K562 (cell line): ENCODE measurements at regions not wholly inside any gene's neighbourhood (a gene's known extent, or its start where the extent isn't known, plus 50 kb on each side); places are given as distances from the start of the nearest gene placed in this dataset.

Experiments
- ATF3 ChIP-seq, 2 experiments: fragments of 450-650 bp in 1 of 2; sonication (generic) in 1 of 2; formaldehyde crosslinking in 1 of 2; IDR thresholded peaks in 1 of 2; conservative IDR thresholded peaks in 1 of 2; 2 replicates each; pipeline versions ENCODE4 v1.6.1 to v1.8.1; 2016 to 2023; ENCODE audit warnings: mild to moderate bottlenecking in 2 of 2, moderate library complexity in 2 of 2, inconsistent platforms in 1 of 2, missing genetic modification reagents in 1 of 2
- ATF7 ChIP-seq: fragments of 450-650 bp; IDR thresholded peaks from 2 replicates; pipeline ENCODE4 v1.7.1; 2014; ENCODE audit warnings: mild to moderate bottlenecking, moderate library complexity
- CTBP1 ChIP-seq: fragments of 450-650 bp; IDR thresholded peaks from 2 replicates; pipeline ENCODE4 v1.6.1; 2016; ENCODE audit warnings: borderline replicate concordance
- ESRRA ChIP-seq: fragments of 450-650 bp; IDR thresholded peaks from 2 replicates; pipeline ENCODE4 v1.6.1; 2014; ENCODE audit warnings: low read depth, mild to moderate bottlenecking, moderate library complexity, borderline replicate concordance
- GATAD2A ChIP-seq: fragments of 450-650 bp; IDR thresholded peaks from 2 replicates; pipeline ENCODE4 v1.6.1; 2017
- JUND ChIP-seq, 2 experiments: IDR thresholded peaks; 2 replicates in 1 of 2; 3 replicates in 1 of 2; pipeline ENCODE4 v1.6.1; 2011; ENCODE audit warnings: borderline replicate concordance in 2 of 2, low read depth in 2 of 2, low read length in 2 of 2, improper control_type of control experiment in 1 of 2, missing biosample characterization in 1 of 2, missing genetic modification characterization in 1 of 2, missing genetic modification reagents in 1 of 2
- MECOM ChIP-seq: fragments of 250-450 bp; sonication (Bioruptor Pico); IDR thresholded peaks from 2 replicates; pipeline ENCODE4 v1.8.0; 2022; ENCODE audit warnings: inconsistent platforms
- PPARD ChIP-seq: fragments of 250-450 bp; sonication (Bioruptor Pico); IDR thresholded peaks from 2 replicates; pipeline ENCODE4 v1.8.0; 2022; ENCODE audit warnings: inconsistent platforms, mild to moderate bottlenecking, moderate library complexity
- RCOR1 ChIP-seq, 2 experiments: IDR thresholded peaks; 2 replicates each; pipeline ENCODE4 v1.6.1; 2012; ENCODE audit warnings: low read depth in 2 of 2, low read length in 2 of 2, borderline replicate concordance in 1 of 2, improper control_type of control experiment in 1 of 2
- SAFB2 ChIP-seq: fragments of 200-400 bp; formaldehyde crosslinking; IDR thresholded peaks from 2 replicates; pipeline ENCODE4 v1.6.1; 2018; ENCODE audit warnings: borderline replicate concordance, low read length, low read depth, moderate library complexity; ENCODE audit not compliant: severe bottlenecking
- STAT5B ChIP-seq: fragments of 250-450 bp; sonication (Bioruptor Pico); IDR thresholded peaks from 2 replicates; pipeline ENCODE4 v1.8.0; 2021; ENCODE audit warnings: mild to moderate bottlenecking, inconsistent platforms
- TAL1 ChIP-seq: fragments of 450-650 bp; IDR thresholded peaks from 2 replicates; pipeline ENCODE4 v1.6.1; 2016; ENCODE audit warnings: mild to moderate bottlenecking
- ZBTB12 ChIP-seq: fragments of 250-450 bp; sonication (Bioruptor Pico); IDR thresholded peaks from 2 replicates; pipeline ENCODE4 v1.4.0; 2020
- ZBTB8A ChIP-seq: fragments of 450-650 bp; IDR thresholded peaks from 2 replicates; pipeline ENCODE4 v1.6.1; 2018; ENCODE audit warnings: mild to moderate bottlenecking, moderate library complexity; ENCODE audit not compliant: partially characterized antibody
- ZNF134 ChIP-seq: fragments of 250-450 bp; sonication (Bioruptor Pico); conservative IDR thresholded peaks from 2 replicates; pipeline ENCODE4 v1.4.0; 2020
- ZNF830 ChIP-seq: fragments of 250-450 bp; sonication (Bioruptor Pico); IDR thresholded peaks from 2 replicates; pipeline ENCODE4 v1.5.0; 2021; ENCODE audit warnings: mild to moderate bottlenecking
- TF ChIP-seq, protein P1 (sequence below): sonication (generic); formaldehyde crosslinking; IDR thresholded peaks from 2 replicates; pipeline ENCODE4 v1.8.0; 2023; ENCODE audit warnings: missing genetic modification reagents, mild to moderate bottlenecking, borderline replicate concordance
- TF ChIP-seq, protein P2 (sequence below): sonication (generic); formaldehyde crosslinking; IDR thresholded peaks from 2 replicates; pipeline ENCODE4 v1.8.1; 2023; ENCODE audit warnings: mild to moderate bottlenecking, missing genetic modification reagents

DNA sequence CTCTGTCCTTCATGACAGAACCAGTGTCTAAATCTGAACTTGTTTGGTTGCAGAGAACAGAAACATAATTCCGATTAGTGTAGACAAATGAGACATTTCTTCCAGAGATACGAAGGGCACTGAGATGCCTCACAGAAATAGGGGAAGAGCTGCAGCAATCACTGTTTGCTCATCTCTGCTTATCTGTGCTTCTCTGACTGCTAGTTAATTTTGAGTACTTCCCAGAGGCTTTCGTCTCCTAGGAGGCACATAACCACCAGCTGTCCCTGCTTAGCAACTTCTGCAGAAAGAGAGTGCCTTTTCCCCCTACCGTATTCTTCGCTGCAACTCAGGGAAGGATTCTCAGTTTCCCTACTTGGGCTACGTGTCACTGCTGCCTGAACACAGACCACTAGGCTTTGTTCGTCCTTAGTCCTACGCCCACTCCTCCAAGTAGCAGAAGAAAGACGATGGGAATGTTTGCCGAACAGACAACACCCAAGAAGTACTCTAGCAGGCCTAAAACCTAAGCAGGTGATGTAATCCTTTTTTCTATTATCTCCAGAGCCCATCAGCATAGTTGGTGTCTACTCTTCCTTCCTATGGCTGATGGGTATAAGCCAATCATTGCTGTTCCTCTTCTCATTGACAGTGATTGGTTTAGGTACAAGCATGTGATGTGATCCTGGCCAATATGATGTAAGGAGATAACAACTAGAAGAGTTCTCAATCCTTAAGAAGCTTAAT is 63.6 kb downstream of the TNP1 start (continued):
- TF ChIP-seq ZBTB8A, result no peak
- TF ChIP-seq ZNF134 (CRISPR knock-in tag), result peak; percentile 62; the same call in 1 of the 2 replicates
- TF ChIP-seq, protein P1, sequence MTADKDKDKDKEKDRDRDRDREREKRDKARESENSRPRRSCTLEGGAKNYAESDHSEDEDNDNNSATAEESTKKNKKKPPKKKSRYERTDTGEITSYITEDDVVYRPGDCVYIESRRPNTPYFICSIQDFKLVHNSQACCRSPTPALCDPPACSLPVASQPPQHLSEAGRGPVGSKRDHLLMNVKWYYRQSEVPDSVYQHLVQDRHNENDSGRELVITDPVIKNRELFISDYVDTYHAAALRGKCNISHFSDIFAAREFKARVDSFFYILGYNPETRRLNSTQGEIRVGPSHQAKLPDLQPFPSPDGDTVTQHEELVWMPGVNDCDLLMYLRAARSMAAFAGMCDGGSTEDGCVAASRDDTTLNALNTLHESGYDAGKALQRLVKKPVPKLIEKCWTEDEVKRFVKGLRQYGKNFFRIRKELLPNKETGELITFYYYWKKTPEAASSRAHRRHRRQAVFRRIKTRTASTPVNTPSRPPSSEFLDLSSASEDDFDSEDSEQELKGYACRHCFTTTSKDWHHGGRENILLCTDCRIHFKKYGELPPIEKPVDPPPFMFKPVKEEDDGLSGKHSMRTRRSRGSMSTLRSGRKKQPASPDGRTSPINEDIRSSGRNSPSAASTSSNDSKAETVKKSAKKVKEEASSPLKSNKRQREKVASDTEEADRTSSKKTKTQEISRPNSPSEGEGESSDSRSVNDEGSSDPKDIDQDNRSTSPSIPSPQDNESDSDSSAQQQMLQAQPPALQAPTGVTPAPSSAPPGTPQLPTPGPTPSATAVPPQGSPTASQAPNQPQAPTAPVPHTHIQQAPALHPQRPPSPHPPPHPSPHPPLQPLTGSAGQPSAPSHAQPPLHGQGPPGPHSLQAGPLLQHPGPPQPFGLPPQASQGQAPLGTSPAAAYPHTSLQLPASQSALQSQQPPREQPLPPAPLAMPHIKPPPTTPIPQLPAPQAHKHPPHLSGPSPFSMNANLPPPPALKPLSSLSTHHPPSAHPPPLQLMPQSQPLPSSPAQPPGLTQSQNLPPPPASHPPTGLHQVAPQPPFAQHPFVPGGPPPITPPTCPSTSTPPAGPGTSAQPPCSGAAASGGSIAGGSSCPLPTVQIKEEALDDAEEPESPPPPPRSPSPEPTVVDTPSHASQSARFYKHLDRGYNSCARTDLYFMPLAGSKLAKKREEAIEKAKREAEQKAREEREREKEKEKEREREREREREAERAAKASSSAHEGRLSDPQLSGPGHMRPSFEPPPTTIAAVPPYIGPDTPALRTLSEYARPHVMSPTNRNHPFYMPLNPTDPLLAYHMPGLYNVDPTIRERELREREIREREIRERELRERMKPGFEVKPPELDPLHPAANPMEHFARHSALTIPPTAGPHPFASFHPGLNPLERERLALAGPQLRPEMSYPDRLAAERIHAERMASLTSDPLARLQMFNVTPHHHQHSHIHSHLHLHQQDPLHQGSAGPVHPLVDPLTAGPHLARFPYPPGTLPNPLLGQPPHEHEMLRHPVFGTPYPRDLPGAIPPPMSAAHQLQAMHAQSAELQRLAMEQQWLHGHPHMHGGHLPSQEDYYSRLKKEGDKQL (CRISPR knock-in tag), result no peak
- TF ChIP-seq TAL1, result no peak
- TF ChIP-seq MECOM, result peak; percentile 53; the same call in 1 of the 2 replicates
- TF ChIP-seq, protein P2, sequence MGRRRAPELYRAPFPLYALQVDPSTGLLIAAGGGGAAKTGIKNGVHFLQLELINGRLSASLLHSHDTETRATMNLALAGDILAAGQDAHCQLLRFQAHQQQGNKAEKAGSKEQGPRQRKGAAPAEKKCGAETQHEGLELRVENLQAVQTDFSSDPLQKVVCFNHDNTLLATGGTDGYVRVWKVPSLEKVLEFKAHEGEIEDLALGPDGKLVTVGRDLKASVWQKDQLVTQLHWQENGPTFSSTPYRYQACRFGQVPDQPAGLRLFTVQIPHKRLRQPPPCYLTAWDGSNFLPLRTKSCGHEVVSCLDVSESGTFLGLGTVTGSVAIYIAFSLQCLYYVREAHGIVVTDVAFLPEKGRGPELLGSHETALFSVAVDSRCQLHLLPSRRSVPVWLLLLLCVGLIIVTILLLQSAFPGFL (CRISPR knock-in tag), result no peak
- TF ChIP-seq STAT5B (CRISPR knock-in tag), result no peak
- TF ChIP-seq ZBTB12 (CRISPR knock-in tag), result no peak
- no peak for TF ChIP-seq ZNF830 (CRISPR knock-in tag)
- TF ChIP-seq PPARD, result no peak
- TF ChIP-seq GATAD2A, result no peak
- peak in 1 of 2 experiments; percentile 68; a peak in 2 of 4 replicates for TF ChIP-seq RCOR1 (IDR thresholded peaks at IDR 0.05; ENCODE audit: borderline replicate concordance in 1 of 2, low read depth in 2 of 2, low read length in 2 of 2)
- no peak for TF ChIP-seq SAFB2
- TF ChIP-seq CTBP1, result peak; percentile 73; the same call in 1 of the 2 replicates
- TF ChIP-seq ATF7, result peak; percentile 82
- TF ChIP-seq ESRRA, result no peak
- TF ChIP-seq ATF3 (IDR thresholded peaks at IDR 0.05), result peak; percentile 71
- no peak for TF ChIP-seq ATF3 (CRISPR knock-in tag; conservative IDR thresholded peaks at IDR 0.05)
- TF ChIP-seq JUND (IDR thresholded peaks at IDR 0.05; ENCODE audit: borderline replicate concordance, low read depth, low read length), result no peak
- peak; percentile 13; the same call in 1 of the 3 replicates for TF ChIP-seq JUND (tag; IDR thresholded peaks at IDR 0.05; ENCODE audit: borderline replicate concordance, low read depth, low read length)
